Hepatocyte (in vitro differentiated cells): ENCODE measurements at regions not wholly inside any gene's neighbourhood (a gene's known extent, or its start where the extent isn't known, plus 50 kb on each side); places are given as distances from the start of the nearest gene placed in this dataset.

Experiments used
- CTCF ChIP-seq: fragments of 200-600 bp; sonication (generic); IDR thresholded peaks from 2 replicates; pipeline ENCODE4 v1.5.1; 2016; ENCODE audit warnings: antibody characterized with exemption, mild to moderate bottlenecking; ENCODE audit not compliant: poor library complexity
- EZH2 ChIP-seq: fragments of 200-600 bp; sonication (generic); IDR thresholded peaks from 2 replicates; pipeline ENCODE4 v1.6.1; 2016; ENCODE audit warnings: antibody characterized with exemption, mild to moderate bottlenecking, borderline replicate concordance

GRCh38 chr22:49716441-49716840 lies 111.2 kb downstream of the BRD1 start:
- no peak for TF ChIP-seq CTCF
- TF ChIP-seq EZH2: no peak
